ENCODE measurements at regions not wholly inside any gene's neighbourhood (a gene's known extent, or its start where the extent isn't known, plus 50 kb on each side); places are given as distances from the start of the nearest gene placed in this dataset.

DNA sequence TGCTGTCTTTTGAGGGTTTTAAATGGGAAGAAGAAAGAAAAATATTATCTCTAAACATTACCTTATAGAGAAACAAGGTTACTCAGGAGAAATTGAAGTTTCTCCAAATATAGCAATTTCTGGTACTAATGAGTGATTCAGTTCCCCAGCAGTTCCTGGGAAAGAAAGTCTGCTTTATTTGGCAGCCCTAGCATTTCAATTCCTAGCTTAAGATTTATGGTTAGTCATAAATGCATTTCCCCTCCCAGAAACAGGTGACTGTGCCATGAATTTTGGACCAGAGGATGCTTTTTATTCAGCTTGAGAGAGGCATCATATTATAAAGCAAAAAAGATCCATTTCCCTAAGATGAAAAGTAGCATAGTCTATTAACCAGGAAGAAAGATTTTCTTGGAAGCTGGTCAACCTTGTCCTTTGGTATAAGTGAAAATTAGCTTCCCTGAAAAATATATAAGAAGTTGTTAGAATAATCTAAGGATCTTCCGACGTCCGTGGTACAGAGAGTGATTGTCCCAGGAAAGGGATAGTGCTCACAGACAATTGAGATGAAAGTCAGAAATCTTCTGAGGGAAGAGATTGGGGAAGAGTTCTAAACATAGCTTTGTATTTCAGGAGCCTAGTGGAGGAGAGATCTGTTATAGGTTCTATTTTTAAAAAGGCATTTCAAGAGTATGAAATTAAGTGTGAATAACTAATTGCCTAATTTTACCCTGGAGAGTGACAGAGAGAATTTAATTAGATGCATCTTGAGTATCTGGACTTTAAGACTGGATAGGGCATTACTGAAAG is 164.9 kb downstream of the ESM1 start:
- TF ChIP-seq POLR2A (IDR thresholded peaks at IDR 0.05): no peak
- TF ChIP-seq, protein P1, sequence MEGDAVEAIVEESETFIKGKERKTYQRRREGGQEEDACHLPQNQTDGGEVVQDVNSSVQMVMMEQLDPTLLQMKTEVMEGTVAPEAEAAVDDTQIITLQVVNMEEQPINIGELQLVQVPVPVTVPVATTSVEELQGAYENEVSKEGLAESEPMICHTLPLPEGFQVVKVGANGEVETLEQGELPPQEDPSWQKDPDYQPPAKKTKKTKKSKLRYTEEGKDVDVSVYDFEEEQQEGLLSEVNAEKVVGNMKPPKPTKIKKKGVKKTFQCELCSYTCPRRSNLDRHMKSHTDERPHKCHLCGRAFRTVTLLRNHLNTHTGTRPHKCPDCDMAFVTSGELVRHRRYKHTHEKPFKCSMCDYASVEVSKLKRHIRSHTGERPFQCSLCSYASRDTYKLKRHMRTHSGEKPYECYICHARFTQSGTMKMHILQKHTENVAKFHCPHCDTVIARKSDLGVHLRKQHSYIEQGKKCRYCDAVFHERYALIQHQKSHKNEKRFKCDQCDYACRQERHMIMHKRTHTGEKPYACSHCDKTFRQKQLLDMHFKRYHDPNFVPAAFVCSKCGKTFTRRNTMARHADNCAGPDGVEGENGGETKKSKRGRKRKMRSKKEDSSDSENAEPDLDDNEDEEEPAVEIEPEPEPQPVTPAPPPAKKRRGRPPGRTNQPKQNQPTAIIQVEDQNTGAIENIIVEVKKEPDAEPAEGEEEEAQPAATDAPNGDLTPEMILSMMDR (IDR thresholded peaks at IDR 0.05 in 4 of 5, conservative IDR thresholded peaks at IDR 0.05 in 1 of 5): no peak
